ENCODE measurements at regions not wholly inside any gene's neighbourhood (a gene's known extent, or its start where the extent isn't known, plus 50 kb on each side); places are given as distances from the start of the nearest gene placed in this dataset.

DNA sequence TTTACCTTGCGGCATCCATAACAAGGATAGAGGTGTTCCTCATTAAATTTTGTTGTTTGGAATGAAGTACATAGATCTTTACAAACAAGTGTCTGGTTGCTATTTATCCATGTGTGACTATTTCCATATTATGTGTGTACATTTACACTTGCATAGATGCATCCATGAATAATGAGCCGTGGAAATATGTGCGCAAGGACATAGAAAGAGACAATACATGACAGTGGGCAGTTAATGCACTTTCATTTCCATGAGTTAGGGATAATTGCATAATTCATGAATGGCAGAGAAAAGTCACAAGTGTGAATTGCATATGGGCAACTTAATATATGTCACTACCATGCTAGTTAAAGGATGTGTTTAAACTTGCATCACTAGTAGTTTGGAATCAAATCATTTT is 338.2 kb upstream of the PITX2 start:
- Histone ChIP-seq H3K27ac (ENCODE audit: low read depth, low read length) (no peak overlapping the region), H3K4me2 (ENCODE audit: low read depth, low read length, poor library complexity, severe bottlenecking) (no peak overlapping the region)

GRCh38 chr4:110962616-110963015 is 339.7 kb upstream of the PITX2 start:
- H3K4me2 ChIP-seq (ENCODE audit: low read depth, low read length, poor library complexity, severe bottlenecking): no peak overlapping the region
- H3K9me2 ChIP-seq (replicated peaks; ENCODE audit: insufficient read depth, low read length): no peaks in the 10 kb centered on the region
- H4K20me1 ChIP-seq (ENCODE audit: low read depth, low read length): no peaks in the 10 kb centered on the region
- TF ChIP-seq EZH2phosphoT487 (conservative IDR thresholded peaks at IDR 0.05; ENCODE audit: low read length): no peak
- TF ChIP-seq CTCF (IDR thresholded peaks at IDR 0.05; ENCODE audit: insufficient read depth, low read length, poor library complexity, severe bottlenecking): no peak
- H3K79me2 ChIP-seq (ENCODE audit: insufficient read depth, low read length): no peaks in the 10 kb centered on the region
- H3K4me3 ChIP-seq (ENCODE audit: insufficient read depth, low read length, poor library complexity, severe bottlenecking): no peak overlapping the region
- H3K9ac ChIP-seq (ENCODE audit: low read length): no peak overlapping the region
- H3F3A ChIP-seq (ENCODE audit: insufficient read depth): no peaks in the 10 kb centered on the region
- no peak overlapping the region for H2AFZ ChIP-seq (ENCODE audit: low read depth, low read length, severe bottlenecking)
- no peaks in the 10 kb centered on the region for H3K27me3 ChIP-seq (ENCODE audit: low read length)
- H3K27ac ChIP-seq (ENCODE audit: low read depth, low read length): no peak overlapping the region
- no peaks in the 10 kb centered on the region for H3K36me3 ChIP-seq (ENCODE audit: low read length)
- H3K9me3 ChIP-seq (ENCODE audit: insufficient read depth, low read length): no peaks in the 10 kb centered on the region

More for the DNA sequence above, 338.2 kb upstream of the PITX2 start:
- H3K36me3 ChIP-seq (ENCODE audit: low read length): no peaks in the 10 kb centered on the region
- no peaks in the 10 kb centered on the region for H3K9me2 ChIP-seq (replicated peaks; ENCODE audit: insufficient read depth, low read length)
- H3K79me2 ChIP-seq (ENCODE audit: insufficient read depth, low read length): no peaks in the 10 kb centered on the region
- no peak overlapping the region for H3K4me3 ChIP-seq (ENCODE audit: insufficient read depth, low read length, poor library complexity, severe bottlenecking)
- H3F3A ChIP-seq (ENCODE audit: insufficient read depth): no peaks in the 10 kb centered on the region
- no peaks in the 10 kb centered on the region for H4K20me1 ChIP-seq (ENCODE audit: low read depth, low read length)
- no peaks in the 10 kb centered on the region for H3K9me3 ChIP-seq (ENCODE audit: insufficient read depth, low read length)
- no peak for TF ChIP-seq EZH2phosphoT487 (conservative IDR thresholded peaks at IDR 0.05; ENCODE audit: low read length)
- no peak for TF ChIP-seq CTCF (IDR thresholded peaks at IDR 0.05; ENCODE audit: insufficient read depth, low read length, poor library complexity, severe bottlenecking)
- H2AFZ ChIP-seq (ENCODE audit: low read depth, low read length, severe bottlenecking): no peak overlapping the region
- no peaks in the 10 kb centered on the region for H3K27me3 ChIP-seq (ENCODE audit: low read length)
- H3K9ac ChIP-seq (ENCODE audit: low read length): no peak overlapping the region

GRCh38 chr4:110963662-110964280 is 340.9 kb upstream of the PITX2 start:
- Histone ChIP-seq H3K27me3 (ENCODE audit: low read length) (no peaks in the 10 kb centered on the region), H3K4me2 (ENCODE audit: low read depth, low read length, poor library complexity, severe bottlenecking) (no peak overlapping the region), H3K9me3 (ENCODE audit: insufficient read depth, low read length) (no peaks in the 10 kb centered on the region), H3K4me3 (ENCODE audit: insufficient read depth, low read length, poor library complexity, severe bottlenecking) (no peak overlapping the region), H3K79me2 (ENCODE audit: insufficient read depth, low read length) (no peaks in the 10 kb centered on the region), H3K36me3 (ENCODE audit: low read length) (no peaks in the 10 kb centered on the region), H3K27ac (ENCODE audit: low read depth, low read length) (no peak overlapping the region), H4K20me1 (ENCODE audit: low read depth, low read length) (no peaks in the 10 kb centered on the region), H3K9me2 (replicated peaks; ENCODE audit: insufficient read depth, low read length) (no peaks in the 10 kb centered on the region), H2AFZ (ENCODE audit: low read depth, low read length, severe bottlenecking) (no peak overlapping the region), H3K9ac (ENCODE audit: low read length) (no peak overlapping the region), H3F3A (ENCODE audit: insufficient read depth) (no peaks in the 10 kb centered on the region)
- TF ChIP-seq EZH2phosphoT487 (conservative IDR thresholded peaks at IDR 0.05; ENCODE audit: low read length): no peak
- TF ChIP-seq CTCF (IDR thresholded peaks at IDR 0.05; ENCODE audit: insufficient read depth, low read length, poor library complexity, severe bottlenecking): no peak
